H9 (cell line): ENCODE measurements at regions not wholly inside any gene's neighbourhood (a gene's known extent, or its start where the extent isn't known, plus 50 kb on each side); places are given as distances from the start of the nearest gene placed in this dataset.

ENCODE experiments used
- DNase-seq: peaks from one replicate; pipeline ENCODE4 v3.0.0-alpha.2; 2017
- H2AFZ ChIP-seq: one replicate; pipeline ENCODE4 v1.6.1; 2013; ENCODE audit warnings: mild to moderate bottlenecking, low read length, control low read depth, moderate library complexity
- H2AK5ac ChIP-seq: 2 replicates; pipeline ENCODE4 v1.6.1; 2013; ENCODE audit warnings: low read length, control low read depth, mixed read lengths; ENCODE audit not compliant: insufficient read length
- H2BK120ac ChIP-seq: one replicate; pipeline ENCODE4 v1.6.1; 2013; ENCODE audit warnings: low read depth, mild to moderate bottlenecking, low read length, control low read depth, inconsistent platforms; ENCODE audit not compliant: poor library complexity, severe bottlenecking
- H2BK12ac ChIP-seq: 2 replicates; pipeline ENCODE4 v1.6.1; 2013; ENCODE audit warnings: low read length, control low read depth, mixed read lengths, low read depth; ENCODE audit not compliant: insufficient read length
- H2BK15ac ChIP-seq: 2 replicates; pipeline ENCODE4 v1.6.1; 2013; ENCODE audit warnings: low read depth, low read length, control low read depth
- H2BK20ac ChIP-seq: one replicate; pipeline ENCODE4 v1.6.1; 2013; ENCODE audit warnings: low read depth, mild to moderate bottlenecking, low read length, control low read depth, inconsistent platforms; ENCODE audit not compliant: poor library complexity, severe bottlenecking
- H2BK5ac ChIP-seq: 2 replicates; pipeline ENCODE4 v1.6.1; 2013; ENCODE audit warnings: low read length, control low read depth, mixed read lengths; ENCODE audit not compliant: insufficient read length
- H3K14ac ChIP-seq: 2 replicates; pipeline ENCODE4 v1.6.1; 2013; ENCODE audit warnings: low read length, control low read depth; ENCODE audit not compliant: insufficient read depth
- H3K18ac ChIP-seq: 2 replicates; pipeline ENCODE4 v1.6.1; 2013; ENCODE audit warnings: low read depth, mild to moderate bottlenecking, mixed read lengths, low read length, control low read depth; ENCODE audit not compliant: insufficient read length
- H3K23ac ChIP-seq: 2 replicates; pipeline ENCODE4 v1.6.1; 2013; ENCODE audit warnings: low read length, control low read depth, mixed read lengths, low read depth; ENCODE audit not compliant: insufficient read length
- H3K23me2 ChIP-seq: 2 replicates; pipeline ENCODE4 v1.6.1; 2013; ENCODE audit warnings: low read depth, mild to moderate bottlenecking, mixed read lengths, low read length, control low read depth; ENCODE audit not compliant: insufficient read length, poor library complexity, severe bottlenecking
- H3K27ac ChIP-seq: 2 replicates; pipeline ENCODE4 v1.5.1; 2013; ENCODE audit warnings: low read length, control low read depth, mixed read lengths, low read depth; ENCODE audit not compliant: insufficient read length
- H3K27me3 ChIP-seq: 2 replicates; pipeline ENCODE4 v1.6.1; 2013; ENCODE audit warnings: low read length, control low read depth, inconsistent platforms; ENCODE audit not compliant: insufficient read depth
- H3K4ac ChIP-seq: 2 replicates; pipeline ENCODE4 v1.6.1; 2013; ENCODE audit warnings: low read depth, mild to moderate bottlenecking, control low read depth, inconsistent platforms, low read length, moderate library complexity
- H3K4me1 ChIP-seq: 2 replicates; pipeline ENCODE4 v1.6.1; 2013; ENCODE audit warnings: low read length, control low read depth, inconsistent platforms; ENCODE audit not compliant: insufficient read depth
- H3K4me2 ChIP-seq: 2 replicates; pipeline ENCODE4 v1.6.1; 2013; ENCODE audit warnings: low read length, control low read depth, mixed read lengths; ENCODE audit not compliant: insufficient read length, insufficient read depth
- H3K56ac ChIP-seq: 2 replicates; pipeline ENCODE4 v1.6.1; 2013; ENCODE audit warnings: low read depth, mild to moderate bottlenecking, mixed read lengths, low read length, control low read depth; ENCODE audit not compliant: insufficient read length
- H3K79me1 ChIP-seq: 2 replicates; pipeline ENCODE4 v1.6.1; 2013; ENCODE audit warnings: low read depth, mild to moderate bottlenecking, moderate library complexity, low read length, control low read depth, inconsistent platforms; ENCODE audit not compliant: insufficient read depth, poor library complexity, severe bottlenecking
- H3K79me2 ChIP-seq: 2 replicates; pipeline ENCODE4 v1.6.1; 2013; ENCODE audit warnings: low read length, control low read depth, inconsistent platforms; ENCODE audit not compliant: insufficient read depth
- H3K9ac ChIP-seq: 2 replicates; pipeline ENCODE4 v1.6.1; 2013; ENCODE audit warnings: low read length, control low read depth, mixed read lengths; ENCODE audit not compliant: insufficient read length; ENCODE audit errors: extremely low read depth
- H3K9me3 ChIP-seq: one replicate; pipeline ENCODE4 v1.6.1; 2013; ENCODE audit warnings: low read depth, low read length, inconsistent platforms; ENCODE audit not compliant: control insufficient read depth
- H3T11ph ChIP-seq: one replicate; pipeline ENCODE4 v1.6.1; 2013; ENCODE audit warnings: mild to moderate bottlenecking, low read length, control low read depth, inconsistent platforms
- H4K20me1 ChIP-seq: one replicate; pipeline ENCODE4 v1.6.1; 2013; ENCODE audit not compliant: control insufficient read depth, insufficient read length, insufficient read depth
- H4K5ac ChIP-seq: 2 replicates; pipeline ENCODE4 v1.6.1; 2013; ENCODE audit warnings: low read depth, mild to moderate bottlenecking, mixed read lengths, low read length, control low read depth; ENCODE audit not compliant: insufficient read length
- H4K8ac ChIP-seq: replicated peaks from 2 replicates; pipeline ENCODE4 v1.6.1; 2013; ENCODE audit warnings: low read length, control low read depth, mixed read lengths, low read depth; ENCODE audit not compliant: insufficient read length
- H4K91ac ChIP-seq: 2 replicates; pipeline ENCODE4 v1.6.1; 2013; ENCODE audit warnings: low read depth, mild to moderate bottlenecking, moderate library complexity, mixed read lengths, low read length, control low read depth; ENCODE audit not compliant: insufficient read length
- H3K27ac Mint-ChIP-seq, 3 experiments: 2 replicates in 2 of 3; 3 replicates in 1 of 3; pipeline ENCODE4 v1.8.0; 2020 to 2021; ENCODE audit warnings: mixed read lengths in 3 of 3, mild to moderate bottlenecking in 1 of 3, moderate library complexity in 1 of 3
- H3K27me3 Mint-ChIP-seq: 2 replicates; pipeline ENCODE4 v1.8.0; 2021; ENCODE audit warnings: low read depth, mild to moderate bottlenecking, moderate library complexity, mixed read lengths
- H3K36me3 Mint-ChIP-seq, 3 experiments: 2 replicates in 2 of 3; 3 replicates in 1 of 3; pipeline ENCODE4 v1.8.0; 2020 to 2021; ENCODE audit warnings: low read depth in 3 of 3, mixed read lengths in 3 of 3; ENCODE audit not compliant: insufficient read depth in 1 of 3
- H3K4me1 Mint-ChIP-seq, 2 experiments: 2 replicates each; pipeline ENCODE4 v1.8.0; 2020; ENCODE audit warnings: mixed read lengths in 2 of 2
- H3K4me3 Mint-ChIP-seq, 2 experiments: 2 replicates in 1 of 2; 3 replicates in 1 of 2; pipeline ENCODE4 v1.8.0; 2020 to 2021; ENCODE audit warnings: mild to moderate bottlenecking in 2 of 2, mixed read lengths in 2 of 2, moderate library complexity in 1 of 2
- H3K9me3 Mint-ChIP-seq, 2 experiments: 2 replicates in 1 of 2; 3 replicates in 1 of 2; pipeline ENCODE4 v1.8.0; 2020; ENCODE audit warnings: mild to moderate bottlenecking in 2 of 2, mixed read lengths in 2 of 2, moderate library complexity in 1 of 2
- WGBS: extraction: QIAGEN DNeasy Blood & Tissue Kit; methylation state at CpG from one replicate; pipeline ENCODE4 v1.1.7; 2013; ENCODE audit warnings: missing lambda C conversion rate, low lambda C conversion rate, mixed read lengths; ENCODE audit not compliant: insufficient read length; ENCODE audit errors: extremely low coverage; 5-methylcytosine and 5-hydroxymethylcytosine counted together
- TF ChIP-seq, protein P1 (sequence below): fragments of 200-600 bp; sonication (generic); conservative IDR thresholded peaks from 3 replicates; pipeline ENCODE4 v1.8.0; 2021; ENCODE audit warnings: antibody characterized with exemption, mild to moderate bottlenecking

DNA sequence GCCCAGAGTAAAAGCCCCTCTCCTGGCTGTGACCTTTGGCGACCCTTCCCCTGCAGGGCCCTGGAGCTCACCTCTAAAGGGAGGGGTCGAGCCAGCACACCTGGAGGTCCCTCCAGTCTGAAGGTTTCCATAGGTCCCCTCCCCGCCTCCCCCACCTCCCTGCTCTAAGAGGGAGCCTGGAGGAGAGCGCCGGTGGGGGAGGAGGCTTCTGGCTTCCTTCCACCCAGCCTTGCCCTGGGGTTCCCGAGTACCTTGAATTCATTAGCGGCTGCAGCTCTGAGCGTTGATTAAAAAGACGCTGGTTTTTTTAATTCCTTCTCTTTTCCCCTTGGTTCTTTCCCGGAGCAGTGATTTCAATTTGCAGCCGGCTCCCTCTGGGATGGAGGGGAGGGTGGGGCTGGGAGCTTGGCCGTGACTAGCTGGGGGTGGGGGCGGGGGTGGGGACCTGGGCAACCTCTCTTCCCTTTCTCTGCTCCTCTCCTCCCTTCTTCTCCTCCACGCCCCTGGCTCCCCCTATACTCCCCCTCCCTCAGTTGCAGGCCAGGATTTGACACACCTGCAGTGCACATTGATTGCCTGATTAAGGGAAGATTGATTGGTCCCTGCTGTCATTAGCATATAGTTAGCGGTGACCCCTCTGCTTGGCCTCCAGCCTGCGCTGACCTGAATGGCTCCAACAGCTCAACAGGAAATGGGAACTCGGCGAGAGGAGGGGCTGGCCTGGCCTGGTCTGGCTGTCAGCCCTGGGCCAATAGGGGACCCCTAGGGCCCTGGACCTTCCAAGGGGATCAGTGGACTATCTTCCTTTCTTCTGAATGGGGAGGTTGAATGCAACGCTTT is 67.5 kb upstream of the RAPGEF1 start:
- Histone ChIP-seq H3K9me3 (no peaks in the 10 kb centered on the region), H3K4me2 (peak overlapping the region; percentile 50), H4K8ac (no peak overlapping the region), H4K20me1 (no peaks in the 10 kb centered on the region), H3K18ac (no peak overlapping the region), H3K9ac (no peak overlapping the region), H2BK120ac (no peak overlapping the region), H2AK5ac (no peak overlapping the region), H2AFZ (no peak overlapping the region), H3K27ac (no peak overlapping the region), H3K23me2 (peaks cover 4% of the 10 kb centered on the region), H2BK5ac (no peak overlapping the region), H3K14ac (no peak overlapping the region), H3K4ac (no peak overlapping the region), H3K23ac (no peak overlapping the region), H4K91ac (no peak overlapping the region), H3K4me1 (peaks cover 15% of the 10 kb centered on the region; the same call in 1 of the 2 replicates), H2BK20ac (no peak overlapping the region), H3K27me3 (no peaks in the 10 kb centered on the region), H3T11ph (no peak overlapping the region), H4K5ac (no peak overlapping the region), H2BK15ac (no peak overlapping the region), H2BK12ac (no peak overlapping the region), H3K79me1 (no peaks in the 10 kb centered on the region), H3K56ac (no peak overlapping the region), H3K79me2 (no peaks in the 10 kb centered on the region)
- H3K27ac Mint-ChIP-seq: peak overlapping the region; percentile 61 to 90 (median 76); a peak in 4 of 7 replicates
- peaks cover 30 to 58% of the 10 kb centered on the region in 2 experiments for H3K4me1 Mint-ChIP-seq
- peaks cover 0 to 2% (median 0%) of the 10 kb centered on the region in 3 experiments; a peak in 1 of 7 replicates for H3K36me3 Mint-ChIP-seq
- TF ChIP-seq, protein P1, sequence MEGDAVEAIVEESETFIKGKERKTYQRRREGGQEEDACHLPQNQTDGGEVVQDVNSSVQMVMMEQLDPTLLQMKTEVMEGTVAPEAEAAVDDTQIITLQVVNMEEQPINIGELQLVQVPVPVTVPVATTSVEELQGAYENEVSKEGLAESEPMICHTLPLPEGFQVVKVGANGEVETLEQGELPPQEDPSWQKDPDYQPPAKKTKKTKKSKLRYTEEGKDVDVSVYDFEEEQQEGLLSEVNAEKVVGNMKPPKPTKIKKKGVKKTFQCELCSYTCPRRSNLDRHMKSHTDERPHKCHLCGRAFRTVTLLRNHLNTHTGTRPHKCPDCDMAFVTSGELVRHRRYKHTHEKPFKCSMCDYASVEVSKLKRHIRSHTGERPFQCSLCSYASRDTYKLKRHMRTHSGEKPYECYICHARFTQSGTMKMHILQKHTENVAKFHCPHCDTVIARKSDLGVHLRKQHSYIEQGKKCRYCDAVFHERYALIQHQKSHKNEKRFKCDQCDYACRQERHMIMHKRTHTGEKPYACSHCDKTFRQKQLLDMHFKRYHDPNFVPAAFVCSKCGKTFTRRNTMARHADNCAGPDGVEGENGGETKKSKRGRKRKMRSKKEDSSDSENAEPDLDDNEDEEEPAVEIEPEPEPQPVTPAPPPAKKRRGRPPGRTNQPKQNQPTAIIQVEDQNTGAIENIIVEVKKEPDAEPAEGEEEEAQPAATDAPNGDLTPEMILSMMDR: no peak
- peaks cover 2% of the 10 kb centered on the region for H3K27me3 Mint-ChIP-seq
- no CpG with 5 or more reads among the region's 19 CpGs for WGBS
- H3K9me3 Mint-ChIP-seq: no peaks in the 10 kb centered on the region
- DNase-seq: peak; percentile 90
- peak overlapping the region; percentile 59 to 85 for H3K4me3 Mint-ChIP-seq
